ENCODE measurements at regions not wholly inside any gene's neighbourhood (a gene's known extent, or its start where the extent isn't known, plus 50 kb on each side); places are given as distances from the start of the nearest gene placed in this dataset.

- TF ChIP-seq CTCF (IDR thresholded peaks at IDR 0.05) (no peak), EZH2 (IDR thresholded peaks at IDR 0.05) (no peak)
Observed at GRCh38 chr3:28924744-28925360, 356.0 kb upstream of the RBMS3 start.
